Sigmoid colon (tissue), 3 donors: ENCODE measurements at regions not wholly inside any gene's neighbourhood (a gene's known extent, or its start where the extent isn't known, plus 50 kb on each side); places are given as distances from the start of the nearest gene placed in this dataset.

ENCODE experiments used
- CTCF ChIP-seq, 4 experiments: fragments of 450-650 bp in 3 of 4; fragments of 200-600 bp in 1 of 4; IDR thresholded peaks; one replicate each; pipeline ENCODE4 v1.5.1; 2016 to 2019; ENCODE audit warnings: antibody characterized with exemption in 4 of 4, mild to moderate bottlenecking in 3 of 4, moderate library complexity in 2 of 4
- POLR2A ChIP-seq, 2 donors: fragments of 450-650 bp; IDR thresholded peaks; one replicate each; pipeline ENCODE4 v1.6.1; 2016; ENCODE audit warnings: antibody characterized with exemption in 2 of 2, mild to moderate bottlenecking in 2 of 2, moderate library complexity in 2 of 2

DNA sequence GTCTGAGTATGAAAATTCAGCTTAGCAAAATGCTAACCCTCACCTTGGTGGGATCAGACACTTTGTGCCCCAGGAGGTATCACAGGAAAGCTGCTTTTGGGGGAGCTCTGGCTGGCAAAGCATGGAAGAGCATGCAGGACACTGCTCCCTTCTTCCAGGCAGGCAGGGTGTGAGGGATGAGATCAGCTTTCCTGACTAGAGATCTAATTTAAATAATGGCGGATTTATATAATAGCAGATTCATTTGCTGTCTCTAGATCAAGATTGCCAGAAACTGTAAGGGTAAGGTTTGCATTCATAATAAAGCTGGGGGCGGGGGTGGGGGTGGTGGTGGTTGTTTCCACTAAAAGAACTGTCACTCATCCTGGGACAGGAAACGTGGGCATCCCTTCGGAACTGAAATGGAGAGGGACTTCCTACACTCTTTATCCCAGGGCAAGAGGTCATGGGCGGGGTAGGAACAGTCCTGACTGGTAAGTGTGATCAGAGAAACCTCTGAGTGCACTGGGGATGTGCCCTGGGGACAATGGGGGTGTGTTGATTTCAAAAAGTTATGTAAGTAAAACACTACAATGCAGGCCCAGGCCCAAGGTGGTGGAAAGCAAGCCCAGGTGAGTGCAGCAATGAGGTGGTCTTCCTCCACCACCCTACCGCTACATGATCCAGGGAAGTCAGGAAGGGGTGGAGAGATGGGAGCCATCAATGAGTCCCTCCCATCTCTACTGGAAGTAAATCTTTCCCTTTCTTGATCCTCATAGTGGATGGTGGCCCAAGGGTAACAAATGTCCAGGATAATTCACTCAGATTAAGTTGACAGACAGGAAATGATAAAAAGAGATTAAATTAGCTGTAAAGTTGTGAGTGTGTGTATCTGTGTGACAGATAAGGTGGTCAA lies 171.4 kb upstream of the SERPINE2 start:
- no peak for TF ChIP-seq CTCF (IDR thresholded peaks at IDR 0.05)
- no peak for TF ChIP-seq POLR2A (IDR thresholded peaks at IDR 0.05)
